Activated CD4-positive, alpha-beta T cell treated with anti-CD3 and anti-CD28 coated beads, Interleukin-2, Interleukin-6, amounts not matched to agents 100 ng/mL and 50 ng/mL, durations not matched to agents 16 hours and 8 hours (primary cell): ENCODE measurements at regions not wholly inside any gene's neighbourhood (a gene's known extent, or its start where the extent isn't known, plus 50 kb on each side); places are given as distances from the start of the nearest gene placed in this dataset.

Experiments used
- DNase-seq: peaks from one replicate; pipeline ENCODE4 v3.0.0-alpha.2; 2020

- DNase-seq, result peak; percentile 74
These were observed 378.6 kb downstream of the GADD45G start for GRCh38 chr9:89983411-89983810.

DNA sequence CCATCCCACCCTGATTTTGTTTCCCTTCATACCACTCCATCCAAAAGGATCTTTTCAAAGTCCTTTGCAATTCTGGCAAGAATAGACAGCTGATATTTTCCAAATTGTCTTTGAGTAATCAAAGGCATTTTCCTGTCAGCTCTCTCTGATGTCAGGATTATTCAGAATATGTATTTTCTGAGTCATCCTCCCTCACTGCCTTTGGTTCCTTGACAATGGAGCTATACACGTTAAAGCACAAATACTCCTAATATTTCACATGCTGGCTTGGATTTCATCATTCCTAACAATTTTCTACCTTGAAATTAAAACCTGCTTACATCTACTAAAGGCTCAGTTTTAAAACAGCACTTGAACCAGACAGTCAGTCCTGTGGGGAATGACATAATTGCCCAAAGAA, 379.4 kb downstream of the GADD45G start:
- peak; percentile 58 for DNase-seq

GRCh38 chr9:89985068-89985467, 380.3 kb downstream of the GADD45G start:
- peak; percentile 43 for DNase-seq

GRCh38 chr9:89986190-89986589, 381.4 kb downstream of the GADD45G start:
- peak; percentile 55 for DNase-seq

- DNase-seq, result peak; percentile 30
These were observed 383.6 kb downstream of the GADD45G start for GRCh38 chr9:89988458-89988857.

DNA sequence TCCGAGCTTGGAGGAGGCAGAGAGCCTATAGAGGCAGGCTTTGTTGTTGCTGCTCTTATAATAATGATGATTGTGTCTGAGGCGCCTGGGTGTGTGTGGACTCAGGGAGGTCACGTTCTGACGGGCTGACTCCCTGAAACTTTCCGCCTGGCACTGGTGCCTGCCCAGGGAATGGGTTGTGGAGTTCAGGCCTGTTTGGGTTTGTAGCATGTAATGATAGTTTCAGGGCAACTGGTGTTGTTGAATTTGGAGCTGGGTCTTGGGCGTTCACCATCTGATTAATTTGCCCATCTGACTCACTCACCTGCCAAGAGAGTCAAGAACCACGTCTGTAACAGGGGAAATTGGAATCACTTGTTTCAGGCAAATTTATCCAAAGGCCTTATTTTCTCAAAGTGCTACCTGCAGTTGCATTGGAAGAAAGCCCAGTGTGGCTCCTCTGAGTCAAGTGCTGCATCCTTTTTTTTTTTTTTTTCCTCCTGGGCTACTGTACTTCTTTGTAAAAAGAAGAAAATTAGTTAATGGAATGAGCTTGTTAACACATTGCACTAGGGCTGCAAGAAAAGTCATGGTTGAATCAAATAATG, 386.5 kb downstream of the GADD45G start:
- DNase-seq, result no peak

DNA sequence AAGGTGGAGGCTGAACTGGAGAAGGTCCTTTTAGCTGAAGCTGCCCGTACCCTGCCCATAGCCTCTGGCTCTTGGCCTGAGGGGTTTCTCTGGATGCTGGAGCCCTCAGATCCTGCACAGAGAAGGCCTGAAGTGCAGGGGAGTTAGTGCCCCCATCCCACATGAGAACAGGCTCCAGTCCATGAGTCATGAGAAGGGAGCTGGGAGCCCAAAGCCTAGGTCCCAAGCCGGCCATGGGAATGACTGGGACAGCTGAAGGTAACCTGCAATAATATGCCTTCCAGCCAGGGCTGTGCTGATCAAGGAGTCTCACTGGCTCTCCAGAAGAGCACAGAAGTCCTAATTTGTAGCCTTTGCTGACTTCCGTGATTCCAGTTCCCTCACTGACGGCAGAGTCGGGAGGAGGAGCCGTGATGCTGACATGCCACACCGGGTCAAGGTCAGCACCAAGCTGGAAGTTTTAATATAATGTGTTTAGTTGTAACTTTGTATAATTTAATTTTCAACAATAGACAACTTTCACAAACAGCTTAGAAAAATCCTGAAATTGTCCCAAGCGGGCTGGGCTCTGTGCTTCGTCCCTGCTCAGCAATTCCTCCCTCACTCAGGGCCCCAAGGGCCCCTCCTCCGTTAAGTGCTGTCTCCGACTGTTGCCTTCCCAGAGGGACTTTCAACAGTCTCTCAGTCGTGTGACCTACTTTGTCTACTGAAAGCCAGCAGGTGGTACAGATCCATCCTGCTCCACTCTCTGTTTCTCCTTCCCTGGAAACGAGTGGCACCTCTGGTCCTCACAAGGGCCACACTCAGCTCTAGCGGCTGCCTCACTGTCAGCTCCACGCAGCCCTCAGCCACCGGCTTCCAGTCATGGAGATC, 387.8 kb downstream of the GADD45G start:
- DNase-seq, result no peak

- DNase-seq, result no peak
These were observed 389.1 kb downstream of the GADD45G start for GRCh38 chr9:89993678-89994630.

GRCh38 chr9:89994988-89995613, 390.3 kb downstream of the GADD45G start:
- DNase-seq, result no peak

GRCh38 chr9:89996116-89996515, 391.3 kb downstream of the GADD45G start:
- DNase-seq, result no peak

DNA sequence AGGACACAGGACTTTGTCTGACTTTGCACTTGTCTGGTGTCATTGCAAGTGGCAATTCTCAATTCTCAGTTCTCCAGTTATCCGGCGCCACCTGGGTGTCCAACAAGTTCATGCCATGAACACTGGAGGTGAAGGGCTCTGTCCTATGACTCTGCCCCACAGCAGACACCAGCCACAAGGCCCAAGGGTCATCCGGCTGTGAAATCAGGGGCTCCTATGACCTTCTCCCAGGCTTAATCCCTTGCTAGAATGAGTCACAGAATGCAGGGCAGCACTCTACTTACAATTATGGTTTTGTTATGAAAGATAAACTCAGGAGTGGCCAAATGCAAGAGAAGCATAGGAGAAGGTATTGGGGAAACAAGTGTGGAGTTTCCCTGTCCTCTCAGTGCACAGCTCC, 392.0 kb downstream of the GADD45G start:
- DNase-seq, result peak; percentile 36

DNA sequence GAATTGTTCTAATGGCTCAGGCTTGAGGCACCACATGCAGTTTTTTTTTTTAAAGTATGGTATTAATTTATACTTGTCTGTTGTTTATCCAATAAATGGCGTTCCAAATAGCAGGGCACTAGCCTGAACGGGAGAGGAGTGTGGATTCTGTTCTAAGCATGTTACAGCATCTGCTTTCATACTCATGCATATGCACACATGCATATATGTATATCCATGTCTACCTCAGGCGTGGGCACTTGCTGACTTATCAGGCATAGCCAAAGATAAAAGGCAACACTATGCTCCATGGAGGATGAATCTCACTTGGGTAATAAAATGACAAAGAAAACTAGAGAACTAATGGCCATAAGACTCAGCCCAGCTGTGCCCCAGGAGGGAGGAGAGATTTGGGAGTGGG, 393.8 kb downstream of the GADD45G start:
- no peak for DNase-seq

- no peak for DNase-seq
These were observed 394.3 kb downstream of the GADD45G start for GRCh38 chr9:89999176-89999533.

DNA sequence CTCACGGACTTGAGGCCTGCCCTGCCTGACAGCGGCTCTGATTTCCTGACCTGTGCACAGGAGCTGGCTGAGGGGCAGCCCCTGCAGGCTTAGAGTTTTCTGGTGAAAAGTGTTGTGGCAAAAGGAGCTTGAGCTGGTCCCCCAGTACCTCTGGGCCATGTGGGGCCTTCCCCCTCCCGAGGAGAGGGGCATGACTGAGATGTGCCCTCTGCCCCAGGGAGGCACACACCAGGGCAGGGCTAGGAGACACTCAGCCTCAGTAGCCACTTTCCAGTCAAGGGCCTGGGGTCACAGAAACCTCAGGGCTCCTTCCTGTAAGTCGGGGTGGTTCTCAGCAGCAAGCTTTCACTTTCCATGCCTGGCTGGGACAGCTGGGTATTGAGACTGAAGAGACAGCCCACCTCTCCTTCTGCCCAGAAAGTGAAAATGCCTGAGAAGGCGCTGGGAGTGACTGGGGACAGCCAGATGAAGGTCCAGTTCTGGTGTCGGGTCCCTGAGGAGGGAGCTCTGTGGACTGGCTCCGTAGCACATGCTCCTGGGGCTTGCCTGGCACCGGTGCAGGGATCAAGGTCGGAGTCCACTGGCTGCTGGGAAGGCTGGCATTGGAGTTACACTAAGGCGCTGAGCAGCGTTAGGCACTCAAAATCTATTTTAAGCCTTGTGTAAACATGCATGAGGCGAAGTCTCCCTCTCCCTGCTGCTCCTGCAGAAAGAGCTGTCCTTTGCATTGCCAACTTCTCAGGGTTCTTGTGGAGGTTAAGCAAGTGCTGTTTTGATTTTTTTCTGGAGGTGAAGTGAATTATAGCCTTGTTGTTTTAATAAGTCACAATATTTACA, 394.9 kb downstream of the GADD45G start:
- DNase-seq, result peak; percentile 83

DNA sequence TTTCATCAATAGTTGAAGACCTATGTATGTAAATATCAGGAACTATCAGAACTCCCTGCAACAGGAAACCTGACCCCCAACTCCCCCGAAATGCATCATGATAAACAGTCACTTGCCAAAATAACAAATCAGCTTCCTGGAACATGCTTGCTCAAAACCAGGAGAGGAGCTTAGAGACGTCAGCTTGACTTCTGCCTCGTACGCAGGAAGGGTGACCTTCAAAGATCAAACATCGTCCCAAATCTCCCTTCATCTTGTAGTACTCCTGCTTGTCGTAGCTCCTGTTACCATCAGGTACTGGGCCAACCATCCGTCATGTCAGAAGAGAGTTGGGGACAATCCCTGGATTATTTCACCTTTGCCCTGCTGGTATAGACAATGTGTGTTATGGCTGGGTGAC, 396.1 kb downstream of the GADD45G start:
- no peak for DNase-seq

GRCh38 chr9:90001747-90002146, 396.9 kb downstream of the GADD45G start:
- DNase-seq, result no peak

- DNase-seq, result no peak
These were observed 397.8 kb downstream of the GADD45G start for GRCh38 chr9:90002397-90003271.

GRCh38 chr9:90005388-90005787, 400.6 kb downstream of the GADD45G start:
- DNase-seq, result no peak

DNA sequence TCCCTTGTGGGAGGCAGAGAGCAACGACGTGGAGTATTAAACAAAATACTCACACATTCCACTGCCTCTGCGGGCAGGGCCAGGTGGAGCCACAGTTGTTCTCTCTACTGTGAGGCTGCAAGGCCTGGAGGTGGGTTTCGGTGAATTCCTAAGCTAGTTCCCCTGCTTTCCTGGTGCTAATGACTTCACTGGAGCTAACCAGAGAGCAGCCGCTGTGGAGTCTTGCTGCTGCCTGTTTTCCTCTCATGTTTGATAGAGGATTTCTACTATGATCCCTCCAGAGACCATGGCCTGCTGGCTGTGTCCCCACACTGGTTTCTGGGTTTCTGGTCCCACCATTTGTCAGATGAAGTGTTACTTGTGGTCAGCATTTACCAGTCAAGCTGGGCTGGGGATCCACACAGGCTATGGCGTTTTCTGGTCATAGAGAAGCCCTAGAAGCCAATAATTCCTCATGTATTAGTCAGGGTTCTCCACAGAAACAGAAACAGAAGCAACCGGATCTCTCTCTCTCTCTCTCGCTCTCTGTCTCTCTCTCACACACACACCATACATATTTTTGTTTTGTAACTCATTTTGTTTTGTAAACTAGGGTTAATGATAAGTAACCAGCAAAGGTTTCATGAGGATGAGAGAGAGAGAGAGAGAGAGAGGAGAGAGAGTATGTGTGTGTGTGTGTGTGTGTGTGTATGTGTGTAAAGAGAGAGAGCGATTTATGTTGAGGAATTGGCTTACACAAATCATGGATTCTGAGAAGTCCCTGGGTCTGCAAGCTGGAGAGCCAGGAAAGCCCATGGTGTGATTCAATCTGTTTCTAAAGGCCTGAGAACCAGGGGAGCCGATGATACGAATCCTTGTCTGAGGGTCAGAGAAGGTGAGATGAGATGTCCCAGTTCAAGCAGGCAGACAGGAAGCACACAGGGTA, 403.0 kb downstream of the GADD45G start:
- no peak for DNase-seq

- DNase-seq, result no peak
These were observed 404.6 kb downstream of the GADD45G start for GRCh38 chr9:90009447-90009846.
